ENCODE measurements at regions not wholly inside any gene's neighbourhood (a gene's known extent, or its start where the extent isn't known, plus 50 kb on each side); places are given as distances from the start of the nearest gene placed in this dataset.
"Not testable (repeated sequence)": the region's sequence is repeated elsewhere in the genome, so short reads cannot be mapped to it uniquely, and the experiment has no call there.

GRCh38 chr5:53275666-53276065 is 166.1 kb upstream of the MOCS2 start:
- DNase-seq (ENCODE audit: low spot score) = no peak

DNA sequence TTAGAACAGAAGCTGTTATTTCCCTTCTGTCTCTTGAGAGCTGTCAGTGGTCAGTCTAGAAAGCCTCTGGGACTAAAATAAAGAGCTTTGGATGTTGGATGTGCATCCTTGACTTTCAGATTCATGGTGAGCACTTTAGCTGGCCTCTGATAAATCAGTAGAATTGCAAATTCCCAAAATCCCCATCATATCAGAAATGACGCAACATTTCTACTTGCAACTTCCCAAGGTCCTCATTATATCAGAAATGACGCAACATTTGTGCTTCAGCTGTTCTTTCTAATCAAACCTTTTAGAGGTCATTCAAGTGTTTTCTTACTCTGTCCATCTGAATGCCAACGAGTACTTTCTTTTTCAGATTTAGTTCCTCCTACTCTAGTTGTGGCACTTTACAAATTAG is 167.3 kb upstream of the MOCS2 start:
- DNase-seq (ENCODE audit: low spot score) = no peak

DNA sequence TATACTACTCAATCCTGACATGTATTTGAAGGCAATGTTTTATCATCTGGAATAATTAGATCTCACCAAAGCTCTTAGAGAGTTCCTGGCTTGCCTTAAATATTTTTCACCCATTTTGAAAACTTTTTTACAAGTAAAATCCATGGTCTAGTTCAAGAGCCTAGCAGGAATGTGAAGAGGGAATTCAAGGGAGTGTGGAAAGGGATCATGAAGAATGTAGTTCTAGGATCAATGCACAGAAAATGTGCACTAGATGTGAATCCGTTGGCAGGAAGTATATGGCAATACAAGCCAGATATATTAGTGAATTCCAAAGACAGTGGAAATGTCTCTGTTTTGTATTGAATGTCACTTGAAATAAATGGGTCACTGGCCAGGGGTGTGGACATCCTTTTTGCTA is 167.9 kb upstream of the MOCS2 start:
- DNase-seq (ENCODE audit: low spot score) = no peak

DNA sequence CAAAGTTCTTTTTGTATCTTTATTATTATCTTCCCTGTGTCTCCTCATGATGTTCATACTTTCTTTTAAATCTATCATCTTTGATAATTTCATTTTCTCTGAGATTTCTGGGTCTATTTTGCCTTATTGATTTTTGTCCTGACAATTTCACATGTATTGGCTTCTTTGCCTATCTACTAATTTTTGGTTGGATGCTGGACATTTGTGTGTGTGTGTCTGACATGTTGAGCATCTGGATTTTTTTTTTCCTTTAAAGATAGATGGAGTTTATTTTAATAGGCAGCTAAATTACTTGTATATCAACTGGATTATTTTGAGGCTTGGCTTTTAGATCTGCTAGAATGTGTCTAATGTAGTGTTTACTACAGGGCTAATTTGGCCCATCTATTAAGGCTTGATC is 178.0 kb upstream of the MOCS2 start:
- no peak for DNase-seq (ENCODE audit: low spot score)

- DNase-seq (ENCODE audit: low spot score) = no peak
These were observed 179.0 kb upstream of the MOCS2 start for GRCh38 chr5:53288511-53288910.

DNA sequence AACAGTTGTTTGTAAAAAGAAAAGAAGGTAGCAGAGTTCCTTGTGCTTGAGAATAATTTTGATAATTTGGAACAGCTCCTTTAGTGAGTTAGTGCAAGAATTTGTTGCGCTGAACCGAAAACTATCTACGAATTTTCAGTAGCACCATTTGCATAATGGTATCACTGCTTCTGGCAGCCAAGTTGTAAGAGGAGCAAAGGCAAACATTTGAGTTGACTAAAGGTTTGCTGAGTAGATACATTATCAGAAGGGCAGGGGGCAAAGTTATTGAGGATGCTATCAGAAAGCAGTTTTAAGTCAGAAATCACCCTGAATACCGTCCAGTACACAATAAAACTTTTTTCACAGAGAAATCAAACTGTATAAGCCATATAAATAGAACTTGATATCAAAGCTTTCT is 181.5 kb upstream of the MOCS2 start:
- no peak for DNase-seq (ENCODE audit: low spot score)

- DNase-seq (ENCODE audit: low spot score) = no peak
These were observed 182.0 kb upstream of the MOCS2 start for GRCh38 chr5:53291528-53291927.

GRCh38 chr5:53298841-53299240 is 181.6 kb upstream of the FST start:
- DNase-seq (ENCODE audit: low spot score) = no peak

DNA sequence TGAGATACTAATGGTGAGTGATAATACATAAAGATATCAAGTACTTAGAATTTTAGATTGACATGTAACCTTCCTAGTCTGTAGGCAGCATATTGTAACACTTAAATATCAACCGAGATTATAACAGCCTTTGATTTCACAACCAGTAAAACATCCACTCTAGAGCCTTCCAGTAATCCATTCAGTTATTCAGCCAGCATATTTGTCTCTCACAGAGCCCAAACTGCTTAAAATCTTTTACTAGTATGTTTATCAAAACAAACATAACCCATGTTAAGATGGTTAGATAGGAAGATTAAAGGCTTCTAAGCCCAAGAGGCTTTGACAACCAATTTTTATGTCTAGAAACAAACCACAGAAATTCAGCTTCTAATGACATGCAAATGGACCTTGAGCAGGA is 177.9 kb upstream of the FST start:
- no peak for DNase-seq (ENCODE audit: low spot score)

GRCh38 chr5:53303105-53303504 is 177.3 kb upstream of the FST start:
- DNase-seq (ENCODE audit: low spot score) = peak; percentile 17

DNA sequence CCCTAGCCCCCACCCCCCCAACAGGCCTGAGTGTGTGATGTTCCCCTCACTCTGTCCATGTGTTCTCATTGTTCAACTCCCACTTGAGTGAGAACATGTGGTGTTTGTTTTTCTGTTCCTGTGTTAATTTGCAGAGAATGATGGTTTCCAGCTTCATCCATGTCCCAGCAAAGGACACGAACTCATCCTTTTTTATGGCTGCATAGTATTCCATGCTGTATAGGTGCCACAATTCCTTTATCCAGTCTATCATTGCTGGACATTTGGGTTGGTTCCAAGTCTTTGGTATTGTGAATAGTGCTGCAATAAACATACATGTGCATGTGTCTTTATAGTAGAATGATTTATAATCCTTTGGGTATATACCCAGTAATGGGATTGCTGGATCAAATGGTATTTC is 175.1 kb upstream of the FST start:
- not testable (repeated sequence) for DNase-seq (ENCODE audit: low spot score)

GRCh38 chr5:53309653-53310052 is 170.8 kb upstream of the FST start:
- DNase-seq (ENCODE audit: low spot score) = no peak

DNA sequence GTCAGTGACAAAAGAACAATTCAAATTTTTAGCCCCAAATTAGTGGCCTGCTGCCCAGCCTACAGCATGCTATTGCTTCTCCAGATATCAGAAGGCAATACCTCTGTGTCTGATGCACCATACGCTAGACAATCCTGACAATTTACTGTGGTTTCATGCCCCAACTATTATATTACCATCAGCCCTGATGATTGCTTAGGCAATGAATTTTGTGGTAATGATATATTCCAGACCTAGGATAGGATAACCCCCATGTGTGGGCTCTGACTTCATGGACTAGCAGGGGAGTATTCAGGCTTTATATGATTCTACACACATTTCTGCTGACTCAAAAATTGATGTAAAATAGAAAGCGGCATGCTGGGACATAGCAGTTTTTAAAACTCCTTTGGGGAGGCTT is 168.7 kb upstream of the FST start:
- no peak for DNase-seq (ENCODE audit: low spot score)

GRCh38 chr5:53313145-53313544 is 167.3 kb upstream of the FST start:
- no peak for DNase-seq (ENCODE audit: low spot score)

DNA sequence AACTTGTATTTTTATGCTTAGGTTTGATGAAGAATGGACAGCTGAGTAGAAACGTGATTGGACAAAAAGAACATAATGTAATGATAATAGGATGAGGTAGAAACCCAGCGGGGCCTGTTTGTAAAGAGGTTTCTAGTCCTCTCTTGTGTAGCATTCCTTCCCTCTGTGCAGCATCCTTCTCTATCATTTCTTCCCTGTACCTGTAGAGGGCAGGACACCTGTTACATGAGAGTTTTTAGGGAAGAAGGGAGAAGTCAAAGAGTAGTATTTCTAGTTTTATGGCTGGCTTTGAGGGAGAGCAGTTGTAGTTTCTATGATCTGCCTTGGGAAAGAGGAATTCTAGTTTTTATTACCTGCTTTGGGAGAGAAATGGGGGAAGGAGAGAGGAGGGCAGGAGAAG is 162.1 kb upstream of the FST start:
- DNase-seq (ENCODE audit: low spot score) = no peak

GRCh38 chr5:53319315-53319714 is 161.1 kb upstream of the FST start:
- no peak for DNase-seq (ENCODE audit: low spot score)

DNA sequence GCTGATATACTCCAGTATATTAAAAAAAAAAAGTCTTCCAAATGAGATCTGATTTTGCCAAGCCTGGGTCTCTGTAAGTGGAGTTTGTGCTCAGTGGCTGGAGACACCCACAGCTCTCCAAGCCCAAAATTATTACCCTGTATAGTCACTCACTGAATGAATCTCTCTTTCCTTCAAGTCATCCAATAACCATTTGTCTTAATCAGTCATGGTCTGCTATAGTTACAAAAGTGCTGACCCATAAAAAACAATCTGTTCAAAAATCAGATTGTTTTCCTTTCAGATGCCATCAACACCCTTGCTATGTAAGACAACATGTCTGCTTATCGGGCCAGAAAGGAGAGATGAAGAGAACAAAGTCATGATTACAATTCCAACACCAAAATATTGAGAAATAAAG is 159.4 kb upstream of the FST start:
- no peak for DNase-seq (ENCODE audit: low spot score)

- DNase-seq (ENCODE audit: low spot score) = no peak
These were observed 158.7 kb upstream of the FST start for GRCh38 chr5:53321721-53322120.

GRCh38 chr5:53322257-53322656 is 158.2 kb upstream of the FST start:
- DNase-seq (ENCODE audit: low spot score) = no peak

GRCh38 chr5:53323511-53323910 is 156.9 kb upstream of the FST start:
- no peak for DNase-seq (ENCODE audit: low spot score)

DNA sequence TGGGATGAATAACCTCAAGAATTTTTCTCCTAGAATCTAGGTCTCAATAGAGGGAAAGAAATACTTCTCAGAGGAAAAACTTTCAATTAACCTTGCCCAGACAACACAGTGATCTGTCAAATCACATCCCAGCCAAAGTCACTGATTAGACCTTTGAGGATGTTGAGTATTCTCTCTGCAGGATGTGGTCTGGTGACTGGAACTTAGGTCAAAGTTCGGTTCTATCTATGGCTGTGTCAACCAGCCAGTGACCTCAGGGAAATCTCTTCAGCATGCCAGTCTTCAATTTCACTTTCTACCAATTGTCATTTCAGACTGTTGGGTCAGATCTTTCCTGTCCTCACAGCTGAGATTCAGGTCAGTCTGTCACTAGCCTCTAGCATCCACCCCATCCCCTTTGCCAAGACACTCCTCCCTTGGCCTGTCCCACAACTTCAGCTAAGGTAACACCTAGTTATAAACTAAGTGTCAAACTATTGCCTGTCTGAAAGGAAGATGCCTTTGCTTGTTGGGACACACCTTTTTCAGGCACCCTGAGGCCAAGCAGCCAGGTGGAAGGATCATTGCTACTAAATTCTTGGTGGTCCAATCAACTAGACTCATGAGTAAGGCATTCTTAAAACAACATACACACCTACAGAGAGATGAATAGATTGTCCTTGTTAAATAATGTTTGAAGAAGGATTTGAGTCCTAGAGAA is 156.3 kb upstream of the FST start:
- peak; percentile 12 for DNase-seq (ENCODE audit: low spot score)

GRCh38 chr5:53326424-53327153 is 153.8 kb upstream of the FST start:
- DNase-seq (ENCODE audit: low spot score) = no peak

DNA sequence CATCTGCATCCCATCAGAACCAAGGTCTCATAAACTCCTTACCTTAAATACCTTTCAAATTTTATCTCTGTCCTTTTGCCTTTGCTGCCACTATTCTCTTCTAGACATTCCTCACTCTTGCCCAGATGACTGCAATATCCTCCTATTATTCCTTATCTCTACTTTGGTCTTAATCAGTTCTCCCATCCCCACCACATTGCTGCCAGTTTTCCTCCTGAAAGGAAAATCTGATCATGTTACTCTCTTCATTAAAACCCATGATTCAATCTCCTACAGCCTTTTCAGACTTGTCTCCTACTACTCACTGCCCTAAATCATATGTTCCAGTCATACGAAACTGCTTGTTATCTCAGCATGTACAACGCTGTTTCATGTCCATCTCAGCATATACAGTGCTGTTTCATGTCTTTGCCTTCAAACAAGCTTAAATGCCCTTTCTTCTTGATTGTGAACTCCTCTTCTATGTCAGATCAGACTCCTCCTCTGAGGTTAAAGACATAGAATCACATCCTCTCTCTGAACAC is 152.6 kb upstream of the FST start:
- no peak for DNase-seq (ENCODE audit: low spot score)

- DNase-seq (ENCODE audit: low spot score) = no peak
These were observed 149.9 kb upstream of the FST start for GRCh38 chr5:53330491-53330890.
